NT2/D1 (cell line): ENCODE measurements at regions not wholly inside any gene's neighbourhood (a gene's known extent, or its start where the extent isn't known, plus 50 kb on each side); places are given as distances from the start of the nearest gene placed in this dataset.

Experiments used
- DNase-seq: peaks from one replicate; pipeline ENCODE4 v3.0.0-alpha.2; 2011; ENCODE audit warnings: low read depth, low spot score
- H3K27me3 ChIP-seq: 2 replicates; pipeline ENCODE4 v1.6.0; 2011; ENCODE audit warnings: mild to moderate bottlenecking; ENCODE audit not compliant: insufficient read length, insufficient read depth
- H3K36me3 ChIP-seq: 2 replicates; pipeline ENCODE4 v1.6.1; 2011; ENCODE audit warnings: mild to moderate bottlenecking, low read length, mixed read lengths; ENCODE audit not compliant: insufficient read depth, insufficient read length
- H3K4me1 ChIP-seq: 2 replicates; pipeline ENCODE4 v1.5.1; 2011; ENCODE audit not compliant: insufficient read depth, insufficient read length
- H3K4me3 ChIP-seq: 2 replicates; pipeline ENCODE4 v1.5.1; 2011; ENCODE audit warnings: low read depth; ENCODE audit not compliant: insufficient read length
- H3K9ac ChIP-seq: 2 replicates; pipeline ENCODE4 v1.6.0; 2011; ENCODE audit warnings: low read depth; ENCODE audit not compliant: insufficient read length
- H3K9me3 ChIP-seq: 2 replicates; pipeline ENCODE4 v1.5.1; 2011; ENCODE audit warnings: mild to moderate bottlenecking, low read length; ENCODE audit not compliant: insufficient read depth
- SUZ12 ChIP-seq: IDR thresholded peaks from 2 replicates; pipeline ENCODE4 v1.6.1; 2011; ENCODE audit not compliant: insufficient read length, insufficient read depth; ENCODE audit errors: extremely low read depth
- YY1 ChIP-seq: IDR thresholded peaks from 2 replicates; pipeline ENCODE4 v1.6.1; 2011; ENCODE audit not compliant: insufficient read length, insufficient read depth
- ZNF274 ChIP-seq: IDR thresholded peaks from 2 replicates; pipeline ENCODE4 v1.6.1; 2011; ENCODE audit warnings: mild to moderate bottlenecking, low read depth, low read length

DNA sequence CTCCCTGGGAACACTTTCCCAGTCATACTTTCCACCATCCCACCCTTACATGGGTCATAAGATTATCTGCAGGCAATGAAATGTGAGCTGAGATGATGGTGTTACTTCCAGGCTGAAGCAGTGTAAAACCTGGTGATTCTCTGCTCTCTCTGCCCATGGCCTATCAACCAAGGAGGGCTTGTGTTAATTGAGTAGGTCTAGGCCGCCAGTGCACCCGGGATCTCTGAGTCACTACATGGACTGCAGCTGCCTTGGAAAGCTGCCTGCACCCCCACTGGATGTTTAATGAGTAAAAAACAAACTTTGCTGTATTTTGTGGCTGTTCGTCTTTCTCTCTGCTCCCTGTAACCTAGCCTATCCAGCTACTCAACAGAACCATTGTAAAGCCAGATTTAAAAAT is 451.7 kb upstream of the SMIM21 start:
- no peak for TF ChIP-seq ZNF274
- no peak for TF ChIP-seq SUZ12
- TF ChIP-seq YY1, result no peak
- no peaks in the 10 kb centered on the region for H3K9me3 ChIP-seq
- no peak overlapping the region for H3K9ac ChIP-seq
- no peaks in the 10 kb centered on the region for H3K4me1 ChIP-seq
- H3K4me3 ChIP-seq, result no peak overlapping the region
- no peak for DNase-seq
- no peaks in the 10 kb centered on the region for H3K36me3 ChIP-seq
- no peaks in the 10 kb centered on the region for H3K27me3 ChIP-seq

DNA sequence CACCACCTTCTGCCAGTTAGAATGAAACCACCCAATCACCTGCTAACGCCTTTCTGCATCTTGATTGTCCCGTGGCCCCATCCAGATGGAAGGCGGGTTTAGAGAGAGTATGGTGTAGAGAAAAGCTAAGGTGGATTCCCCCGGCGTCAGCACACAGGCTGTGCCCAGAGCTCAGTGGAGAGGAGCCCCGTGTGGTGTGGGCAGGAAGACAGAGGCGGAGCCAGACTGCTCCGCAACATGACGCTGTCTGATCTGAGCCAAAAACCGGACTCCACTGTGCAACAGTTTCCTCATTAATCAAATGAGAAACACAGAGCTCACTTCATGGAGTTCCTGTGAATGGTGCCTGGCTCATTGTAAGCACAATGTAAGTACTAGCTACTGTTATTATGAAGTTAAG is 448.1 kb upstream of the SMIM21 start:
- TF ChIP-seq SUZ12 (no peak), YY1 (no peak), ZNF274 (no peak)
- DNase-seq, result no peak
- Histone ChIP-seq H3K36me3 (no peaks in the 10 kb centered on the region), H3K27me3 (no peaks in the 10 kb centered on the region), H3K9me3 (no peaks in the 10 kb centered on the region), H3K9ac (no peak overlapping the region), H3K4me1 (no peaks in the 10 kb centered on the region), H3K4me3 (no peak overlapping the region)

DNA sequence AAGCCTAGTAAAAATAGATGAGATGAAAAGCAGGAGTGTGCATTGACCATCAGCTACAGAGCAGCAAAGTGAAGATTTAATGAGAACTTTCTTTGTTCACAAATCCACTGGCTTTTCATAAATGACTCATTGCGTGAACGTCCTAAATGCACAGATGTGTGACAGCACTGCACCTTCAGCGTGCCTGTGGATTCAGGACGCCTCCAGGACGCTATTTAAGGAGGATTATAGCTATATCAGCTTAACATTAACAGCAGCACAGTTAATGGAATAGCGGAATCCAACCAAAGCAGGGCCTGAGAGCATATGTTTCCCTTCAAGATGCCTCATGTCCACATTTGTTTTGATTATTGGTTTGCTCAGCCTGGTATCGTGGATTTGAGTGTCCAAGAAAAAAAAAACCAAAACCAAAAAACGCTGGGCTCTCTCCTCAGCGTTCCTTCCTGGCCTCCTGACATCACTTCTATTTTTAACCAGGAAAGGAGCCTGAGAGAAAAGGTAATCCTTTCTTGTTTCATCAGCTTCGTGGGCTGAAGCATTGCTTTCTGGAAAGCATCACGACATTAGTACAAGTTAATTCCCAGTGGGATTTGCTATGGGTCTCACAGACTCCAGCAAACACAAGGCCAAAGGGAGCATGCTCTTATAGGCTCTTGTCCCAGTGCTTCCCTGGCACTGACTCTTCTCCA is 447.0 kb upstream of the SMIM21 start:
- no peak overlapping the region for H3K9ac ChIP-seq
- TF ChIP-seq YY1, result no peak
- no peak for TF ChIP-seq ZNF274
- no peak for TF ChIP-seq SUZ12
- no peaks in the 10 kb centered on the region for H3K9me3 ChIP-seq
- no peaks in the 10 kb centered on the region for H3K27me3 ChIP-seq
- no peak overlapping the region for H3K4me3 ChIP-seq
- no peak for DNase-seq
- no peaks in the 10 kb centered on the region for H3K36me3 ChIP-seq
- H3K4me1 ChIP-seq, result no peaks in the 10 kb centered on the region

DNA sequence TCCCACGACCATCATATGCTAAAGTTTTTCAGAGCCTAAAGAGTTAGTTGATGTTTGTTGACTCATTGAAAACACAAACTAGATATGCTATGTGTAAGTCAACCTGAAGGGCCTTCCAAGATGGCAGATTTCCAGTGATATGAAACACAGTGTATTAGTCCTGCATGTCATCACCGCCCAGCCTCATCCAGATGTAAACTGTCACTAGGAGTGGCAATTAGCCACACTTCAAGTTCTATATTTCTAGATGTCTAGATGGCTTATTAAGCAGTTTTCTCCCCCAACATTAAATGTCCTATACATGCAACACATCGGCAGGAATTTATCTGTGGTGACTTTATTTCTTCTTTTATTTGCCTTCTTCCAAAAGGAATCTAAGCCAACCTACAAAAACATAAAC is 444.1 kb upstream of the SMIM21 start:
- Histone ChIP-seq H3K4me3 (no peak overlapping the region), H3K9ac (no peak overlapping the region), H3K4me1 (no peaks in the 10 kb centered on the region), H3K27me3 (no peaks in the 10 kb centered on the region), H3K36me3 (no peaks in the 10 kb centered on the region), H3K9me3 (no peaks in the 10 kb centered on the region)
- TF ChIP-seq ZNF274 (no peak), YY1 (no peak), SUZ12 (no peak)
- DNase-seq, result no peak

DNA sequence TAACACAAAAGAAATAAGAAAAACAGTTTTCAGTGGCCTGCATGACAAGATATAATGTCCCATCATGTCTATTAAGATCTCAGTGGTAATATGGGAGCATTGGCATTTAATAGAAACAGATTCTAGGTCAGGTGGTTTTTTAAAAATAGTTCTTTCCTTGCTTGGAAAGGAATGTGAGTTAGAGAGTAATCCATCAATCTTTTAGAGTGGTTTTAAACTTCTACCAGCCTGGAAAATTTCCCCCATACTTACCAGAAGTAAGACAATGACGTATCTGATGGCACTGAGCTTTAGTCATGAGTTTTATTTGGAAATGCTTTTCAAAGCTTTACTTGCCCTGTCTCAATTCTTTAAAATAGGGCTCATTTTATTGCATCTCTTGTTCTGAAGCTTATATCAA is 441.7 kb upstream of the SMIM21 start:
- H3K27me3 ChIP-seq, result no peaks in the 10 kb centered on the region
- DNase-seq, result no peak
- H3K4me1 ChIP-seq, result no peaks in the 10 kb centered on the region
- TF ChIP-seq ZNF274 (no peak), SUZ12 (no peak), YY1 (no peak)
- H3K9ac ChIP-seq, result no peak overlapping the region
- no peak overlapping the region for H3K4me3 ChIP-seq
- no peaks in the 10 kb centered on the region for H3K36me3 ChIP-seq
- no peaks in the 10 kb centered on the region for H3K9me3 ChIP-seq

DNA sequence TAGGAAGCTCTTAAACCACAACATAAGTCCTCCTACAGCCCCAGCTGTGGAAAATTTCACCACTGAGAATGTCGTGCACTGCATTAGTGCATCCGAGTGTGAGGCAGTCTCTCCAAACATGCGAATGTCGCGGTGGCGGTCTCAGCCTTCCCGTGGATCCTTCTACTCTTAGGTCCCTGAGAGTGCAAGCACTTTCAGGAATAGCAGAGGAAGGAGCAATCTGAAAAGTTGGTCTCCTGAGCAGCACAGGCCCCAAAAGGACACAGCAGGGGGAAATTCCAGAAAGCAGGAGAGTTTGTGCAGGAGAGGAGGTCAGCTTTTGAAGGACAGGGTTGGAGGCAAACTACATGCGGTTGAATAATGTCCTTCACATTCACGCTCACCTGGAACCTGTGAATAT is 440.5 kb upstream of the SMIM21 start:
- no peaks in the 10 kb centered on the region for H3K4me1 ChIP-seq
- no peak overlapping the region for H3K4me3 ChIP-seq
- no peaks in the 10 kb centered on the region for H3K27me3 ChIP-seq
- no peak overlapping the region for H3K9ac ChIP-seq
- TF ChIP-seq YY1 (no peak), SUZ12 (no peak), ZNF274 (no peak)
- H3K9me3 ChIP-seq, result no peaks in the 10 kb centered on the region
- no peak for DNase-seq
- H3K36me3 ChIP-seq, result no peaks in the 10 kb centered on the region

DNA sequence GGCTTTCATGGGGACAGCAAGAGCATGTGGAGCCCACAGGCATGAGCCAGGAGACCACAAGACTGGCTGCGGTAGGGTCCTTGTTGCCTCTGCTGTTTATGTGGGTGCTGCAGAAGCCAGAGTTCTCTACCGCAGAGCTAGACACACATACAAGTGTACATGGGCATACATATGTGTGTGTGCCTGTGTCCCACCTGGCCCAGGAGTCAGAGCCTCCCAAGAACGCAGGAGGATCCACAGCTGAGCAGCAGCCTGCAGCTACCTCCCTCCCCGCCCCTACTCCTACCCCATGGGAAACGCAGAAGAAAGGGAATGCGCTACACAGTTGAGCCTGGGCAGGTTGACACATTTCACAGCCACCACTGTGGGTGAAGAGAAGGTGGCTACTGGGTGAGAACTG is 438.1 kb upstream of the SMIM21 start:
- no peak for DNase-seq
- no peak overlapping the region for H3K9ac ChIP-seq
- H3K9me3 ChIP-seq, result no peaks in the 10 kb centered on the region
- H3K36me3 ChIP-seq, result no peaks in the 10 kb centered on the region
- H3K27me3 ChIP-seq, result no peaks in the 10 kb centered on the region
- H3K4me3 ChIP-seq, result no peak overlapping the region
- no peaks in the 10 kb centered on the region for H3K4me1 ChIP-seq
- no peak for TF ChIP-seq SUZ12
- no peak for TF ChIP-seq YY1

DNA sequence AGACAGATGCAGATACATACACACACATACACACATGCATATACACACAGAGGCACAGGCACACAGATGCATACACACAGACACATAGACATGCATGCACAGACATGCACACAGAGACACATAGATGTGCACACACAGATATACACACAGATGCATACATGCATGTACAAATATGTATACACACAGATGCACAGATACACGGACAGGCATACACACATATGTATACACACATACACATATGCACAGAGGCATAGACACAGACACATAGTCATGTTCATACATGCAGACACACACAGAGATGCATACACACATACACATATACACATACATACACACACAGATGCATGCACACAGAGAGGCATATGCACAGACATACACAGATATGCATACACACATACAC is 437.3 kb upstream of the SMIM21 start:
- Histone ChIP-seq H3K4me1 (no peaks in the 10 kb centered on the region), H3K36me3 (no peaks in the 10 kb centered on the region), H3K9me3 (no peaks in the 10 kb centered on the region), H3K27me3 (no peaks in the 10 kb centered on the region), H3K9ac (no peak overlapping the region), H3K4me3 (no peak overlapping the region)
- TF ChIP-seq YY1 (no peak), ZNF274 (no peak), SUZ12 (no peak)
- no peak for DNase-seq
